GM18951 (cell line): ENCODE measurements at regions not wholly inside any gene's neighbourhood (a gene's known extent, or its start where the extent isn't known, plus 50 kb on each side); places are given as distances from the start of the nearest gene placed in this dataset.

Source experiments
- POLR2A ChIP-seq: IDR thresholded peaks from 4 replicates; pipeline ENCODE4 v1.6.1; 2011; ENCODE audit warnings: mild to moderate bottlenecking; ENCODE audit not compliant: insufficient read length, insufficient read depth; ENCODE audit errors: extremely low read depth
- in situ Hi-C: fragments of 300-500 bp; cut with MboI; formaldehyde crosslinking; loops from one replicate; pipeline ENCODE4 v1.12.0; 2022; ENCODE audit warnings: low sequenced_read_pairs, mixed read lengths, inconsistent platforms; ENCODE audit not compliant: unreplicated experiment

GRCh38 chr1:221644145-221644448 is 97.8 kb downstream of the DUSP10 start:
- in situ Hi-C loops = no loop called here
- no peak for TF ChIP-seq POLR2A

- TF ChIP-seq POLR2A = no peak
- in situ Hi-C loops = no loop called here
Measured at GRCh38 chr1:221644663-221645258, 97.1 kb downstream of the DUSP10 start.

- TF ChIP-seq POLR2A = no peak
- in situ Hi-C loops = no loop called here
Measured at GRCh38 chr1:221648201-221648600, 93.7 kb downstream of the DUSP10 start.
